PFSK-1 (cell line): ENCODE measurements at regions not wholly inside any gene's neighbourhood (a gene's known extent, or its start where the extent isn't known, plus 50 kb on each side); places are given as distances from the start of the nearest gene placed in this dataset.
A peak's percentile ranks its signal among the peaks of the same experiment; 100 is the strongest.

Experiments used
- FOXP2 ChIP-seq: optimal IDR thresholded peaks from 2 replicates; pipeline ENCODE3; 2011; ENCODE audit warnings: borderline replicate concordance, control low read depth, inconsistent platforms; ENCODE audit not compliant: insufficient read depth; ENCODE audit errors: extremely low read length, extremely low read depth
- POLR2AphosphoS5 ChIP-seq: IDR thresholded peaks from 2 replicates; pipeline ENCODE4 v1.6.1; 2012; ENCODE audit warnings: low read depth, mild to moderate bottlenecking, control low read depth, low read length, moderate library complexity
- REST ChIP-seq, 2 experiments: IDR thresholded peaks; 2 replicates each; pipeline versions ENCODE4 v1.6.1 to v1.8.0; 2011 to 2012; ENCODE audit warnings: low read depth in 2 of 2, low read length in 2 of 2, control low read depth in 1 of 2, inconsistent platforms in 1 of 2, mild to moderate bottlenecking in 1 of 2, moderate library complexity in 1 of 2; ENCODE audit not compliant: insufficient read depth in 1 of 2
- SIN3A ChIP-seq: IDR thresholded peaks from 2 replicates; pipeline ENCODE4 v1.6.1; 2012; ENCODE audit warnings: mild to moderate bottlenecking, low read length, moderate library complexity, borderline replicate concordance; ENCODE audit not compliant: insufficient read depth
- TAF1 ChIP-seq: IDR thresholded peaks from 2 replicates; pipeline ENCODE4 v1.6.1; 2012; ENCODE audit warnings: low read length, control low read depth, borderline replicate concordance; ENCODE audit not compliant: insufficient read depth

- no peak for TF ChIP-seq SIN3A
- no peak for TF ChIP-seq TAF1
- TF ChIP-seq POLR2AphosphoS5: no peak
- TF ChIP-seq REST (IDR thresholded peaks at IDR 0.05; ENCODE audit: insufficient read depth in 1 of 2, low read depth in 2 of 2, low read length in 2 of 2): no peak
- TF ChIP-seq FOXP2: no peak
These were observed 85.1 kb upstream of the CHRM3 start for GRCh38 chr1:239301251-239301650.

GRCh38 chr1:239297910-239298309 is 88.5 kb upstream of the CHRM3 start:
- TF ChIP-seq REST (IDR thresholded peaks at IDR 0.05; ENCODE audit: insufficient read depth in 1 of 2, low read depth in 2 of 2, low read length in 2 of 2): no peak
- no peak for TF ChIP-seq TAF1
- no peak for TF ChIP-seq SIN3A
- no peak for TF ChIP-seq POLR2AphosphoS5

- TF ChIP-seq REST (IDR thresholded peaks at IDR 0.05; ENCODE audit: insufficient read depth in 1 of 2, low read depth in 2 of 2, low read length in 2 of 2) (peak in 1 of 2 experiments; percentile 28; a peak in 1 of 4 replicates), FOXP2 (no peak)
These were observed 92.8 kb upstream of the CHRM3 start for GRCh38 chr1:239293350-239294110.

GRCh38 chr1:239288820-239289554 is 97.4 kb upstream of the CHRM3 start:
- TF ChIP-seq TAF1: no peak
- no peak for TF ChIP-seq POLR2AphosphoS5
- TF ChIP-seq REST (IDR thresholded peaks at IDR 0.05; ENCODE audit: insufficient read depth in 1 of 2, low read depth in 2 of 2, low read length in 2 of 2): no peak
- no peak for TF ChIP-seq SIN3A
- no peak for TF ChIP-seq FOXP2
